H1 (cell line): ENCODE measurements at regions not wholly inside any gene's neighbourhood (a gene's known extent, or its start where the extent isn't known, plus 50 kb on each side); places are given as distances from the start of the nearest gene placed in this dataset.

Experiments
- EGR1 ChIP-seq: IDR thresholded peaks from 2 replicates; pipeline ENCODE4 v1.6.1; 2011; ENCODE audit warnings: low read depth, low read length, borderline replicate concordance
- EZH2 ChIP-seq: fragments of 200-600 bp; sonication (generic); IDR thresholded peaks from 2 replicates; pipeline ENCODE4 v1.7.1; 2012; ENCODE audit warnings: low read depth, mild to moderate bottlenecking, moderate library complexity, low read length, inconsistent platforms; ENCODE audit not compliant: severe bottlenecking
- KDM4A ChIP-seq: IDR thresholded peaks from one replicate; pipeline ENCODE4 v1.7.1; 2012; ENCODE audit warnings: low read depth, mild to moderate bottlenecking, moderate library complexity, low read length, inconsistent platforms; ENCODE audit not compliant: severe bottlenecking
- POLR2AphosphoS5 ChIP-seq: IDR thresholded peaks from 2 replicates; pipeline ENCODE4 v1.6.1; 2011; ENCODE audit warnings: low read depth, low read length
- SIN3A ChIP-seq, 2 experiments: IDR thresholded peaks in 1 of 2; conservative IDR thresholded peaks in 1 of 2; 2 replicates each; pipeline ENCODE4 v1.6.1; 2011 to 2012; ENCODE audit warnings: low read length in 2 of 2, improper control_type of control experiment in 1 of 2, low read depth in 1 of 2, mild to moderate bottlenecking in 1 of 2
- TCF12 ChIP-seq: IDR thresholded peaks from 2 replicates; pipeline ENCODE4 v1.6.1; 2011; ENCODE audit warnings: low read depth, mild to moderate bottlenecking, low read length

DNA sequence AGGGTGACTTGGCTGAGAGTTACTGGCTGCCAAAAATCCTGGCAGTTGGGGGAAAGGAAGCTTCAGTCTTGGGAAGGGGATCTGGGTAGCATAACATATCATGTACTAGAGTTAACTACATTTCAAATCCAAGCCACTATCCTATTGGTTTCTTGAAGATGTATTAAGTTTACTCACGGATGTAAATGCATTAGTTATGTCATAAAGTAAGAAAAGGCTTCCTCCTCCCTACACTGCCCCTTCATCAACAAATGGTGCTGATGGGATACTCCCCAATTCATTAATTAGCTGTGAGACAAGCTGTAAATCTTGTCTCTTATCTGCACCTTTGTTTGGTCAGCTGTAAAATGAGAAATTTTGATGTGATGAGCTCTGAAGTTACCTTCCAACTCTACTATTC is 150.1 kb upstream of the SOX5 start:
- no peak for TF ChIP-seq EZH2
- no peak for TF ChIP-seq TCF12
- TF ChIP-seq POLR2AphosphoS5 = no peak
- no peak for TF ChIP-seq SIN3A (conservative IDR thresholded peaks at IDR 0.05 in 1 of 2, IDR thresholded peaks at IDR 0.05 in 1 of 2; ENCODE audit: low read depth in 1 of 2, low read length in 2 of 2)
- TF ChIP-seq EGR1 = no peak
- no peak for TF ChIP-seq KDM4A
